ENCODE measurements at regions not wholly inside any gene's neighbourhood (a gene's known extent, or its start where the extent isn't known, plus 50 kb on each side); places are given as distances from the start of the nearest gene placed in this dataset.

- DNase-seq: no peak
Observed at GRCh38 chr6:22621701-22622100, 52.3 kb downstream of the HDGFL1 start.

- DNase-seq: no peak
Observed at GRCh38 chr6:22622351-22622750, 53.0 kb downstream of the HDGFL1 start.

GRCh38 chr6:22622813-22623212 is 53.4 kb downstream of the HDGFL1 start:
- no peak for DNase-seq

GRCh38 chr6:22627644-22628043 is 58.3 kb downstream of the HDGFL1 start:
- DNase-seq: no peak

- no peak for DNase-seq
Observed at GRCh38 chr6:22631091-22631490, 61.7 kb downstream of the HDGFL1 start.

GRCh38 chr6:22632581-22633145 is 63.3 kb downstream of the HDGFL1 start:
- DNase-seq: no peak

- DNase-seq: no peak
Observed at GRCh38 chr6:22636452-22636851, 67.1 kb downstream of the HDGFL1 start.

- DNase-seq: no peak
Observed at GRCh38 chr6:22637782-22638181, 68.4 kb downstream of the HDGFL1 start.

GRCh38 chr6:22638320-22638719 is 69.0 kb downstream of the HDGFL1 start:
- DNase-seq: no peak

- no peak for DNase-seq
Observed at GRCh38 chr6:22642254-22642653, 72.9 kb downstream of the HDGFL1 start.

GRCh38 chr6:22643780-22644179 is 74.4 kb downstream of the HDGFL1 start:
- no peak for DNase-seq

GRCh38 chr6:22647719-22648118 is 78.4 kb downstream of the HDGFL1 start:
- no peak for DNase-seq

GRCh38 chr6:22651731-22652130 is 82.4 kb downstream of the HDGFL1 start:
- DNase-seq: no peak

GRCh38 chr6:22653980-22654610 is 84.7 kb downstream of the HDGFL1 start:
- no peak for DNase-seq

GRCh38 chr6:22656706-22657351 is 87.5 kb downstream of the HDGFL1 start:
- no peak for DNase-seq

GRCh38 chr6:22657352-22657980 is 88.1 kb downstream of the HDGFL1 start:
- DNase-seq: no peak

- no peak for DNase-seq
Observed at GRCh38 chr6:22658183-22658582, 88.8 kb downstream of the HDGFL1 start.

- no peak for DNase-seq
Observed at GRCh38 chr6:22658934-22659333, 89.6 kb downstream of the HDGFL1 start.

GRCh38 chr6:22664968-22665367 is 95.6 kb downstream of the HDGFL1 start:
- no peak for DNase-seq

GRCh38 chr6:22666021-22666420 is 96.7 kb downstream of the HDGFL1 start:
- no peak for DNase-seq

GRCh38 chr6:22666586-22666985 is 97.2 kb downstream of the HDGFL1 start:
- DNase-seq: no peak

GRCh38 chr6:22667855-22668254 is 98.5 kb downstream of the HDGFL1 start:
- DNase-seq: no peak

- DNase-seq: no peak
Observed at GRCh38 chr6:22668307-22668706, 98.9 kb downstream of the HDGFL1 start.

GRCh38 chr6:22668717-22669116 is 99.4 kb downstream of the HDGFL1 start:
- DNase-seq: no peak

Data from hematopoietic multipotent progenitor cell treated with erythropoietin and hydrocortisone succinate and interleukin-3 and kit ligand, for 6 days (in vitro differentiated cells).